Peyer's patch (tissue), 4 donors: ENCODE measurements at regions not wholly inside any gene's neighbourhood (a gene's known extent, or its start where the extent isn't known, plus 50 kb on each side); places are given as distances from the start of the nearest gene placed in this dataset.

Source experiments
- CTCF ChIP-seq, 6 experiments: fragments of 450-650 bp in 4 of 6; fragments of 200-600 bp in 2 of 6; sonication (generic) in 1 of 6; IDR thresholded peaks; one replicate each; pipeline ENCODE4 v1.5.1; 2017 to 2019; ENCODE audit warnings: antibody characterized with exemption in 6 of 6, mild to moderate bottlenecking in 3 of 6, moderate library complexity in 1 of 6
- POLR2A ChIP-seq, 2 donors: fragments of 450-650 bp; IDR thresholded peaks; one replicate each; pipeline ENCODE4 v1.5.1; 2017; ENCODE audit warnings: antibody characterized with exemption in 2 of 2, mild to moderate bottlenecking in 2 of 2, moderate library complexity in 2 of 2

GRCh38 chr2:185433824-185434223 is 304.8 kb upstream of the FSIP2 start:
- no peak for TF ChIP-seq CTCF (IDR thresholded peaks at IDR 0.05)
- no peak for TF ChIP-seq POLR2A (IDR thresholded peaks at IDR 0.05)
